HL-60 (cell line): ENCODE measurements at regions not wholly inside any gene's neighbourhood (a gene's known extent, or its start where the extent isn't known, plus 50 kb on each side); places are given as distances from the start of the nearest gene placed in this dataset.

Source experiments
- CTCF ChIP-seq: IDR thresholded peaks from one replicate; pipeline ENCODE4 v1.5.1; 2011; ENCODE audit warnings: low read length, control low read depth, inconsistent platforms; ENCODE audit not compliant: insufficient read depth
- POLR2AphosphoS5 ChIP-seq: IDR thresholded peaks from 2 replicates; pipeline ENCODE4 v1.6.1; 2012; ENCODE audit warnings: low read depth
- SPI1 ChIP-seq: IDR thresholded peaks from 2 replicates; pipeline ENCODE4 v1.6.1; 2012; ENCODE audit warnings: low read depth, mild to moderate bottlenecking, borderline replicate concordance
- TF ChIP-seq, protein P1 (sequence below): IDR thresholded peaks from 2 replicates; pipeline ENCODE4 v1.6.1; 2012; ENCODE audit warnings: low read depth; ENCODE audit not compliant: insufficient replicate concordance

DNA sequence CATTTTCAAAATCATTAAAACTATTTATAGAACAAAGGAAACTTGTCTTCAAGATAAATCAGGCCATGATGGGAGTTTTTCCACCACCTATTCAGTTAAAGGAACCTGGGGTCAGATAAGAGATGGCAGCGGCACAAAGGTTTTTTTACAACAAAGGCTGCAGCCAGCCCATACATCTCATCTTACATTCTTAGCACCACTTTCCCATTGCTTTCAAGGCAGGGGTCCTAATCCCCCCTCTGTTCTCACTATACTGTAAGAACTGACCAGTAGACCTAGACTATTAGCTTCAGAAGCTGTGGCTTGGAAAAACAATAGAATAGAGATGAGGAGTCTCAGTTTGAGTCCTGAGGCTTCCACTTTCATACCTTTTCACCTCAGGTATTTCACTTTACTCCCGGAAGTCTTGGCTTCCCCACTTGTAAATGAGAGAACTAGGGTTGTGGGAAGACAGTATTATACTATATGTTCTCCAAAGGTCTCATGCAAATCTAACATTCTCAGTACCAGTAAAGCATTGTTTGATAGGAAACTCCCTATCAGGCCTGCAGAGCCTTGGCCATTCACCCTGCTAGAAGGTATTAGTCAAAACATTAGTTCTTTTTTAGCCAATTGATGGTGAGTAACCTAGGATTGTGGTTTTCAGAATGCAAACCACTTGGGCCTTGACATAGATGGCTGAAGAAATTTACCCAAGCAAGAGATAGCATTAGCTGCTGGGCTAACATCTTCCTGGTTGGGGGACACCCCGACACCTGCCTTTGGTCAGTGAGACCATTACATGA lies 182.9 kb upstream of the PBDC1 start:
- TF ChIP-seq CTCF = no peak
- TF ChIP-seq POLR2AphosphoS5 = no peak
- TF ChIP-seq, protein P1, sequence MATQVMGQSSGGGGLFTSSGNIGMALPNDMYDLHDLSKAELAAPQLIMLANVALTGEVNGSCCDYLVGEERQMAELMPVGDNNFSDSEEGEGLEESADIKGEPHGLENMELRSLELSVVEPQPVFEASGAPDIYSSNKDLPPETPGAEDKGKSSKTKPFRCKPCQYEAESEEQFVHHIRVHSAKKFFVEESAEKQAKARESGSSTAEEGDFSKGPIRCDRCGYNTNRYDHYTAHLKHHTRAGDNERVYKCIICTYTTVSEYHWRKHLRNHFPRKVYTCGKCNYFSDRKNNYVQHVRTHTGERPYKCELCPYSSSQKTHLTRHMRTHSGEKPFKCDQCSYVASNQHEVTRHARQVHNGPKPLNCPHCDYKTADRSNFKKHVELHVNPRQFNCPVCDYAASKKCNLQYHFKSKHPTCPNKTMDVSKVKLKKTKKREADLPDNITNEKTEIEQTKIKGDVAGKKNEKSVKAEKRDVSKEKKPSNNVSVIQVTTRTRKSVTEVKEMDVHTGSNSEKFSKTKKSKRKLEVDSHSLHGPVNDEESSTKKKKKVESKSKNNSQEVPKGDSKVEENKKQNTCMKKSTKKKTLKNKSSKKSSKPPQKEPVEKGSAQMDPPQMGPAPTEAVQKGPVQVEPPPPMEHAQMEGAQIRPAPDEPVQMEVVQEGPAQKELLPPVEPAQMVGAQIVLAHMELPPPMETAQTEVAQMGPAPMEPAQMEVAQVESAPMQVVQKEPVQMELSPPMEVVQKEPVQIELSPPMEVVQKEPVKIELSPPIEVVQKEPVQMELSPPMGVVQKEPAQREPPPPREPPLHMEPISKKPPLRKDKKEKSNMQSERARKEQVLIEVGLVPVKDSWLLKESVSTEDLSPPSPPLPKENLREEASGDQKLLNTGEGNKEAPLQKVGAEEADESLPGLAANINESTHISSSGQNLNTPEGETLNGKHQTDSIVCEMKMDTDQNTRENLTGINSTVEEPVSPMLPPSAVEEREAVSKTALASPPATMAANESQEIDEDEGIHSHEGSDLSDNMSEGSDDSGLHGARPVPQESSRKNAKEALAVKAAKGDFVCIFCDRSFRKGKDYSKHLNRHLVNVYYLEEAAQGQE = no peak
- no peak for TF ChIP-seq SPI1
